Activated CD4-positive, alpha-beta T cell treated with anti-CD3 and anti-CD28 coated beads, Interleukin-2, amount 10 ng/mL, durations not matched to agents 24 days and 14 days (primary cell): ENCODE measurements at regions not wholly inside any gene's neighbourhood (a gene's known extent, or its start where the extent isn't known, plus 50 kb on each side); places are given as distances from the start of the nearest gene placed in this dataset.
"Not testable (repeated sequence)": the region's sequence is repeated elsewhere in the genome, so short reads cannot be mapped to it uniquely, and the experiment has no call there.

Experiments
- DNase-seq: peaks from one replicate; pipeline ENCODE4 v3.0.0; 2022
- H3K27ac Mint-ChIP-seq: one replicate; pipeline ENCODE4 v1.8.0; 2022; ENCODE audit warnings: mild to moderate bottlenecking, mixed read lengths
- H3K27me3 Mint-ChIP-seq: one replicate; pipeline ENCODE4 v1.8.0; 2022; ENCODE audit warnings: mixed read lengths
- H3K36me3 Mint-ChIP-seq: one replicate; pipeline ENCODE4 v1.8.0; 2022; ENCODE audit warnings: low read depth, mild to moderate bottlenecking, mixed read lengths
- H3K4me1 Mint-ChIP-seq: one replicate; pipeline ENCODE4 v1.8.0; 2021; ENCODE audit warnings: mixed read lengths
- H3K4me3 Mint-ChIP-seq: one replicate; pipeline ENCODE4 v1.8.0; 2022; ENCODE audit warnings: mild to moderate bottlenecking, moderate library complexity, mixed read lengths
- H3K9me3 Mint-ChIP-seq: one replicate; pipeline ENCODE4 v1.8.0; 2021; ENCODE audit warnings: mixed read lengths
- intact Hi-C: fragments of 100-400 bp; cut with micrococcal nuclease; formaldehyde crosslinking; loops from one replicate; pipeline ENCODE4 v1.15.1; 2023

DNA sequence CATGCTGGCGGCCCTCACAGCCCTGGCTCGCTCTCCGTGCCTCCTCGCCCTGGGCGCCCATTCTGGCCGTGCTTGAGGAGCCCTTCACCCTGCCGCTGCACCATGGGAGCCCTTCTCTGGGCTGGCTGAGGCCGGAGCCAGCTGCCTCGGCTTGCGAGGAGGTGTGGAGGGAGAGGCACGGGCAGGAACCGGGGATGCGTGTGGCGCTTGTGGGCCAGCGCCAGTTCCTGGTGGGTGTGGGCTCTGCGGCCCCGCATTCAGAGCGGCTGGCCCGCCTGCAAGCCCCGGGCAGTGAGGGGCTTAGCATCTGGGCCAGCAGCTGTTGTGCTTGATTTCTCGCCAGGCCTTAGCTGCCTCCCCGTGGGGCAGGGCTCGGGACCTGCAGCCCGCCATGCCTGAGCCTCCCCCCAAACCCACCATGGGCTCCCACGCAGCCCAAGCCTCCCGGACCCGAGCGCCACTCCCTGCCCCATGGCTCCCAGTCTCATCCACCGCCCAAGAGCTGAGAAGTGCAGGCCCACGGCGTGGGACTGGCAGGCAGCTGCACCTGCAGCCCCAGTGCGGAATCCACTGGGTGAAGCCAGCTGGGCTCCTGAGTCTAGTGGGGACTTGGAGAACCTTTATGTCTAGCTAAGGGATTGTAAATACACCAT lies 163.4 kb upstream of the LRRC4C start:
- Mint-ChIP-seq H3K36me3 (no peaks in the 10 kb centered on the region), H3K27ac (no peak overlapping the region), H3K4me3 (no peak overlapping the region)

DNA sequence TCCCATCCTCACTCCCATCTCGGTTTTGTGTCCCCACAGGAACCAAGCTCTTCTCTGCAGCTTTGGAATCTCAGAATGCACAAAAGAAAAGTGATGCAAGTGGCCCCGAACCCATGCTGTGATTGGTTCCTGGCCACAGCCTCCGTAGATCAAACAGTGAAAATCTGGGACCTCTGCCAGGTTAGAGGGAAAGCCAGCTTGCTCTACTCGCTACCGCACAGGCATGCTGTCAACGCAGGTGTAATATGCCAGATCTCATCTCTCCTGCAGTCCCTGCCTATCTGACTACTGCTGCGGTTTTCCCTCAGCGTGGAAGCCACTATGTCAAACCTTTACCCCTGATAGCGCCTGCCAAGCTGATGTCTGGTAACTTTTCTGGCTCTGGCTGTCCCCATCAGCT lies 200.5 kb upstream of the LRRC4C start:
- intact Hi-C loops: no loop called here
- H3K4me1 Mint-ChIP-seq: no peaks in the 10 kb centered on the region
- H3K4me3 Mint-ChIP-seq: no peak overlapping the region

More for the DNA sequence above, 163.4 kb upstream of the LRRC4C start:
- Mint-ChIP-seq H3K27me3 (no peaks in the 10 kb centered on the region), H3K9me3 (peaks cover 4% of the 10 kb centered on the region), H3K4me1 (no peaks in the 10 kb centered on the region)
- DNase-seq: no peak
- intact Hi-C loops: no loop called here

GRCh38 chr11:41660585-41660984 lies 201.1 kb upstream of the LRRC4C start:
- no peak overlapping the region for H3K4me3 Mint-ChIP-seq

More for the DNA sequence above, 200.5 kb upstream of the LRRC4C start:
- H3K36me3 Mint-ChIP-seq: no peaks in the 10 kb centered on the region
- peaks cover 4% of the 10 kb centered on the region for H3K9me3 Mint-ChIP-seq
- no peak for DNase-seq
- H3K27ac Mint-ChIP-seq: no peak overlapping the region
- H3K27me3 Mint-ChIP-seq: no peaks in the 10 kb centered on the region

GRCh38 chr11:41665441-41666360 lies 206.2 kb upstream of the LRRC4C start:
- no peak for DNase-seq
- Mint-ChIP-seq H3K4me3 (no peak overlapping the region), H3K36me3 (no peaks in the 10 kb centered on the region), H3K4me1 (no peaks in the 10 kb centered on the region), H3K27ac (no peak overlapping the region), H3K27me3 (no peaks in the 10 kb centered on the region), H3K9me3 (peaks cover 6% of the 10 kb centered on the region)
- intact Hi-C loops: no loop called here

More at GRCh38 chr11:41660585-41660984, 201.1 kb upstream of the LRRC4C start:
- intact Hi-C loops: no loop called here
- Mint-ChIP-seq H3K27ac (no peak overlapping the region), H3K4me1 (no peaks in the 10 kb centered on the region), H3K9me3 (peaks cover 4% of the 10 kb centered on the region), H3K27me3 (no peaks in the 10 kb centered on the region), H3K36me3 (no peaks in the 10 kb centered on the region)
- no peak for DNase-seq

GRCh38 chr11:41666951-41667653 lies 207.7 kb upstream of the LRRC4C start:
- no peaks in the 10 kb centered on the region for H3K36me3 Mint-ChIP-seq
- H3K27me3 Mint-ChIP-seq: no peaks in the 10 kb centered on the region
- H3K4me1 Mint-ChIP-seq: no peaks in the 10 kb centered on the region

GRCh38 chr11:41675205-41675604 lies 215.8 kb upstream of the LRRC4C start:
- Mint-ChIP-seq H3K9me3 (peaks cover 3% of the 10 kb centered on the region), H3K27ac (no peak overlapping the region), H3K4me1 (no peaks in the 10 kb centered on the region), H3K36me3 (no peaks in the 10 kb centered on the region), H3K27me3 (no peaks in the 10 kb centered on the region), H3K4me3 (no peak overlapping the region)
- DNase-seq: no peak
- intact Hi-C loops: no loop called here

More at GRCh38 chr11:41666951-41667653, 207.7 kb upstream of the LRRC4C start:
- intact Hi-C loops: no loop called here
- Mint-ChIP-seq H3K4me3 (no peak overlapping the region), H3K27ac (no peak overlapping the region), H3K9me3 (peaks cover 6% of the 10 kb centered on the region)
- DNase-seq: no peak

DNA sequence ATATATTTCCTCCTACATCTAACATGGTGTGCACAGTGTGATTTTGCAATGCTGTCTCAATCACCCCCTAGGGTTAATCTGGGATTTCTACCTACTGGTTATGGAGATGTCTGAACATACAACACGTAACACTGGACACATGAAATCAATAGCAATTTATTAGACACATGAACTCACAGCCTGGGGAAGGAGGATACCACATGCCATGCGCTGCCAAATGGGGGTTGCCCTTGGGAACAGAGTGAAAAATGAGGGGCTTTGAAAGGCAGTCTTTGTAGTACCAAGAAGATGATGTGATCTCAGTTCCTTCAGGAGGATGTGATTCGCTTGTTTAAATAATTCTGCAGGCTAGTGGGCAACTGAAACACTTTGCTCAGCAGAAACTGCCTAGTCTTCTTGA lies 253.6 kb upstream of the LRRC4C start:
- Mint-ChIP-seq H3K27ac (no peak overlapping the region), H3K4me3 (no peak overlapping the region), H3K9me3 (peaks cover 11% of the 10 kb centered on the region), H3K36me3 (no peaks in the 10 kb centered on the region), H3K27me3 (no peaks in the 10 kb centered on the region), H3K4me1 (no peaks in the 10 kb centered on the region)
- no peak for DNase-seq
- intact Hi-C loops: no loop called here

DNA sequence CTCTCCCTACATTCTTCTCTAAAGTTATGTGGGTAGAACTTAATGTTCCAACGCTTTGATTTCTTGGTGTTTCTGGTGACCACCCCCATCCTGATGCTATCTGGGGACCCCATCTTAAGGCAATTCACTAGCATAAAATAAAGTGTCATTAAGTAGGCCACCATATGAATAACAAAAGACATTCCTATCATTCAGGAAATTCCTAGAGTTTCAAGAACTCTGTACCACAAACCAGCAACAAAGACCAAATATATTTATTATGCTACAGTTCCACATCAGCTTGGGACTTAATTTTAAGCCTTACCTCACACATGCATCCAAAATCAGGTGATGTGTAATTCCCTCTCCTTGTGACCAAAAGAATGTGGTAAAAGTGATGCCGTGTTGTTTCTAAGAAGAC lies 254.6 kb upstream of the LRRC4C start:
- intact Hi-C loops: no loop called here
- no peaks in the 10 kb centered on the region for H3K27me3 Mint-ChIP-seq
- H3K9me3 Mint-ChIP-seq: peaks cover 13% of the 10 kb centered on the region
- no peaks in the 10 kb centered on the region for H3K4me1 Mint-ChIP-seq
- no peaks in the 10 kb centered on the region for H3K36me3 Mint-ChIP-seq
- no peak overlapping the region for H3K27ac Mint-ChIP-seq
- no peak overlapping the region for H3K4me3 Mint-ChIP-seq
- no peak for DNase-seq

GRCh38 chr11:41716862-41717261 lies 257.4 kb upstream of the LRRC4C start:
- no peak for DNase-seq
- Mint-ChIP-seq H3K27me3 (no peaks in the 10 kb centered on the region), H3K36me3 (no peaks in the 10 kb centered on the region), H3K9me3 (peaks cover 16% of the 10 kb centered on the region), H3K27ac (no peak overlapping the region), H3K4me3 (no peak overlapping the region), H3K4me1 (no peaks in the 10 kb centered on the region)
- intact Hi-C loops: no loop called here

DNA sequence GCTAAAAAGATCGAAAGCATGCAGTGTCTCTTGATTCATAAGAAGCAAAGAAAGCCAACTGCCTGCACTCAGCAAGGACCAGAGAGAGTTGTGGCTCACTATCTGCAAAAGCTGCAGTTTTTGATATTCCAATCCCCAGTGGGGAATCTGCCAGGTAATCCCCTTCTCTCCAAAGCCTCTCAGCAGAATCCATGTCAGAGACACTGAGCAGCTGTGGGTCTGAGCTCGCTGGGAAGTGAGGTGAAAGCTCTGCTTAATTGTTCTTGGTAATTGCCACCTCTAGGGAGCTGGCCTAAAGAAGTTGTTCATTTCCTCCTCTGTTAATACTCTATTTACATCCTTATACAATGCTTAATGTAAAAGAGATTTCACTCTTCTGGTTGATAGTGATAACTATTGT lies 261.3 kb upstream of the LRRC4C start:
- no peak overlapping the region for H3K27ac Mint-ChIP-seq
- intact Hi-C loops: no loop called here
- no peak overlapping the region for H3K4me3 Mint-ChIP-seq
- no peaks in the 10 kb centered on the region for H3K27me3 Mint-ChIP-seq
- peaks cover 12% of the 10 kb centered on the region for H3K9me3 Mint-ChIP-seq
- H3K36me3 Mint-ChIP-seq: no peaks in the 10 kb centered on the region
- no peaks in the 10 kb centered on the region for H3K4me1 Mint-ChIP-seq
- no peak for DNase-seq

GRCh38 chr11:41728161-41728560 lies 268.7 kb upstream of the LRRC4C start:
- peaks cover 17% of the 10 kb centered on the region for H3K9me3 Mint-ChIP-seq
- intact Hi-C loops, H3K36me3 Mint-ChIP-seq, H3K27me3 Mint-ChIP-seq, DNase-seq, H3K27ac Mint-ChIP-seq, H3K4me3 Mint-ChIP-seq, H3K4me1 Mint-ChIP-seq: not testable (repeated sequence)

DNA sequence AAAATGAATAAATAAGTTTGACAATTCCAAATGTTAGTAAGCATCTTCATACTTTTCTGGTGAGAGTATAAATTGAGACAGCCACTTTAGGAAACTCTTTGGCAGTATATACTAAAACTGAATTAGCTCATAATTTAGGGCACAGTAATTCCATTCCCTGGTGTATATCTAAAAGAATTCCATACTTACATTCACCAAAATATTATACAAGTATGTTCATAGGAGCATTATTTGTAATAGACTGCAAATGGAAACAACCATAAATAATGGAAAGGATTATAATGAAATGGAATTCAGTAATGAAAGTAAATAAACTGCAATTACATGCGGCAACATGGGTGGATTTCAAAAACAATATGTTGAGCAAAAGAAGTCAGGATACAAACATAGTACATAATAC lies 315.8 kb upstream of the LRRC4C start:
- Mint-ChIP-seq H3K4me1 (no peaks in the 10 kb centered on the region), H3K27ac (no peak overlapping the region), H3K9me3 (peaks cover 3% of the 10 kb centered on the region), H3K36me3 (no peaks in the 10 kb centered on the region), H3K27me3 (no peaks in the 10 kb centered on the region), H3K4me3 (no peak overlapping the region)
- DNase-seq: no peak
- intact Hi-C loops: no loop called here

GRCh38 chr11:41779401-41779960 lies 320.0 kb upstream of the LRRC4C start:
- no peak for DNase-seq
- intact Hi-C loops: no loop called here
- Mint-ChIP-seq H3K4me1 (no peaks in the 10 kb centered on the region), H3K4me3 (no peak overlapping the region), H3K27ac (no peak overlapping the region), H3K9me3 (peaks cover 11% of the 10 kb centered on the region), H3K36me3 (no peaks in the 10 kb centered on the region), H3K27me3 (no peaks in the 10 kb centered on the region)

GRCh38 chr11:41781441-41781840 lies 322.0 kb upstream of the LRRC4C start:
- DNase-seq: no peak
- H3K36me3 Mint-ChIP-seq: no peaks in the 10 kb centered on the region
- peaks cover 11% of the 10 kb centered on the region for H3K9me3 Mint-ChIP-seq
- no peaks in the 10 kb centered on the region for H3K4me1 Mint-ChIP-seq
- H3K27me3 Mint-ChIP-seq: no peaks in the 10 kb centered on the region
- H3K27ac Mint-ChIP-seq: no peak overlapping the region
- intact Hi-C loops: no loop called here
- H3K4me3 Mint-ChIP-seq: no peak overlapping the region
